Fibroblast of lung (primary cell): ENCODE measurements at regions not wholly inside any gene's neighbourhood (a gene's known extent, or its start where the extent isn't known, plus 50 kb on each side); places are given as distances from the start of the nearest gene placed in this dataset.

ENCODE experiments used
- DNase-seq, 2 donors: peaks; one replicate each; pipeline versions ENCODE4 v3.0.0 to v3.0.0-alpha.2; 2010; ENCODE audit warnings: low read depth in 2 of 2
- H2AFZ ChIP-seq: 2 replicates; pipeline ENCODE4 v1.5.1; 2012; ENCODE audit warnings: low read length, control low read depth, inconsistent platforms
- H3K27ac ChIP-seq: 2 replicates; pipeline ENCODE4 v1.5.1; 2011; ENCODE audit warnings: low read length, control low read depth; ENCODE audit not compliant: insufficient read depth
- H3K27me3 ChIP-seq: 2 replicates; pipeline ENCODE4 v1.5.1; 2011; ENCODE audit warnings: mild to moderate bottlenecking, low read length; ENCODE audit not compliant: control insufficient read depth, insufficient read depth
- H3K36me3 ChIP-seq: 2 replicates; pipeline ENCODE4 v1.5.1; 2011; ENCODE audit warnings: low read length; ENCODE audit not compliant: control insufficient read depth, insufficient read depth
- H3K4me1 ChIP-seq: 2 replicates; pipeline ENCODE4 v1.5.1; 2011; ENCODE audit warnings: low read length; ENCODE audit not compliant: control insufficient read depth, insufficient read depth; ENCODE audit errors: extremely low read depth
- H3K4me2 ChIP-seq: 2 replicates; pipeline ENCODE4 v1.5.1; 2011; ENCODE audit warnings: low read length, control low read depth; ENCODE audit not compliant: insufficient read depth; ENCODE audit errors: extremely low read depth
- H3K4me3 ChIP-seq, 4 experiments: fragments of 200-600 bp in 1 of 4; sonication (generic) in 1 of 4; replicated peaks in 1 of 4; 2 replicates each; pipeline ENCODE4 v1.5.1; 2011 to 2016; ENCODE audit warnings: low read length in 4 of 4, low read depth in 3 of 4, mild to moderate bottlenecking in 3 of 4, control low read depth in 2 of 4, inconsistent platforms in 1 of 4, mixed read lengths in 1 of 4; ENCODE audit not compliant: insufficient read depth in 1 of 4; ENCODE audit errors: control extremely low read depth in 1 of 4
- H3K79me2 ChIP-seq: 2 replicates; pipeline ENCODE4 v1.5.1; 2012; ENCODE audit warnings: mild to moderate bottlenecking, low read length, inconsistent platforms; ENCODE audit not compliant: control insufficient read depth, insufficient read depth
- H3K9ac ChIP-seq: 2 replicates; pipeline ENCODE4 v1.5.1; 2011; ENCODE audit warnings: mild to moderate bottlenecking, low read length, control low read depth; ENCODE audit not compliant: insufficient read depth
- H3K9me3 ChIP-seq: 2 replicates; pipeline ENCODE4 v1.5.1; 2012; ENCODE audit warnings: low read depth, low read length; ENCODE audit not compliant: control insufficient read depth, insufficient read depth
- H4K20me1 ChIP-seq: 2 replicates; pipeline ENCODE4 v1.5.1; 2011; ENCODE audit warnings: low read length; ENCODE audit not compliant: control insufficient read depth, insufficient read depth; ENCODE audit errors: extremely low read depth
- EZH2 ChIP-seq: IDR thresholded peaks from 2 replicates; pipeline ENCODE4 v1.5.1; 2012; ENCODE audit warnings: low read length, control low read depth, mild to moderate bottlenecking; ENCODE audit errors: missing control alignments
- TF ChIP-seq, protein P1 (sequence below), 2 donors: IDR thresholded peaks in 1 of 2; conservative IDR thresholded peaks in 1 of 2; 1 replicate in 1 of 2; 2 replicates in 1 of 2; pipeline ENCODE4 v1.5.1; 2011 to 2012; ENCODE audit warnings: low read length in 2 of 2, control low read depth in 1 of 2, inconsistent platforms in 1 of 2, low read depth in 1 of 2, mild to moderate bottlenecking in 1 of 2

DNA sequence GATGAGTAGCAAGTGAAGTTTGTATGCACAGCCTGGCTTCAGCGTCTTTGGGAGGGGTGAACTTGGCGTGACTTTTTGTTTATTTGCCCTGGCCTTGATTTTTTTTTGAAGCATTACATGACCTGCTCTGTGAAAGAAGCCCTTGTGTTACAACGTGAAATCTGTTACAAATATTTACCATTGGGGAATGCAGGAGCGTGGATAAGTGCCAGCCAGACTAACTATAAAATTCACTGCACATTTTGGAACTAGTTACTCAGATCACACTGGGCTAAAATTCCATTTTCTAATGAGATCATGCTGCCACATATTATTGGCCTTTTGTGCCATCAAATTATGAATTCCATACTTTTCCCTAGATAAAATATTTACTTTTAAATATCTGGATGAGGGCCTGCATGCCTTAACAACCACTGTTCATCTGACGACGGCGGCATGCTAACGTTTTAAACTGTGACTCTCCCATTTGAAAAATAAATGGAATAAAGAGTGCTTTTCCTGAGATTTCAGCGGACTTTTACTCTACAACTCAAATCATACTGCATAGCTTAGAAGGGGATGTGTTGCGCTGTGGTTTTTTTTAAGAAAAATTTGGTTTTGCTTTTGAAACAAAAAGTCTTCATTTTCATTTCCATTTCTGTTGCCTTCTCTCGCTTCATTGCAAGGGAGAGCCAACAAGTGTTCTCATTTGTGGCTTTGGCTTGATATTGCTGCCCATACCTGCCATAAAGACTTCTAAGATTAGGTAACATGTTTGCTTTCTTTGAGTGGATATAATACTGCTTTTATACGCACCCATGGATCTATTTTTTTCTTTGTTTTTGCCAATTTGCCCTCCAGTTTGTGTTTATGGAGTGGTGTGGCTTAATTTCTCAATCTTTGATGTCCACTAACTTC is 352.2 kb downstream of the TFEC start:
- H3K4me3 ChIP-seq = peak overlapping the region in 2 of 4 experiments; percentile 17 to 20
- H4K20me1 ChIP-seq = no peaks in the 10 kb centered on the region
- peaks cover 2% of the 10 kb centered on the region for H3K4me1 ChIP-seq
- H3K27ac ChIP-seq = peak overlapping the region; percentile 53
- H2AFZ ChIP-seq = peak overlapping the region; percentile 16
- no peaks in the 10 kb centered on the region for H3K36me3 ChIP-seq
- no peaks in the 10 kb centered on the region for H3K9me3 ChIP-seq
- DNase-seq = peak; percentile 25 to 75
- no peak overlapping the region for H3K9ac ChIP-seq
- no peaks in the 10 kb centered on the region for H3K79me2 ChIP-seq
- H3K27me3 ChIP-seq = no peaks in the 10 kb centered on the region
- TF ChIP-seq, protein P1, sequence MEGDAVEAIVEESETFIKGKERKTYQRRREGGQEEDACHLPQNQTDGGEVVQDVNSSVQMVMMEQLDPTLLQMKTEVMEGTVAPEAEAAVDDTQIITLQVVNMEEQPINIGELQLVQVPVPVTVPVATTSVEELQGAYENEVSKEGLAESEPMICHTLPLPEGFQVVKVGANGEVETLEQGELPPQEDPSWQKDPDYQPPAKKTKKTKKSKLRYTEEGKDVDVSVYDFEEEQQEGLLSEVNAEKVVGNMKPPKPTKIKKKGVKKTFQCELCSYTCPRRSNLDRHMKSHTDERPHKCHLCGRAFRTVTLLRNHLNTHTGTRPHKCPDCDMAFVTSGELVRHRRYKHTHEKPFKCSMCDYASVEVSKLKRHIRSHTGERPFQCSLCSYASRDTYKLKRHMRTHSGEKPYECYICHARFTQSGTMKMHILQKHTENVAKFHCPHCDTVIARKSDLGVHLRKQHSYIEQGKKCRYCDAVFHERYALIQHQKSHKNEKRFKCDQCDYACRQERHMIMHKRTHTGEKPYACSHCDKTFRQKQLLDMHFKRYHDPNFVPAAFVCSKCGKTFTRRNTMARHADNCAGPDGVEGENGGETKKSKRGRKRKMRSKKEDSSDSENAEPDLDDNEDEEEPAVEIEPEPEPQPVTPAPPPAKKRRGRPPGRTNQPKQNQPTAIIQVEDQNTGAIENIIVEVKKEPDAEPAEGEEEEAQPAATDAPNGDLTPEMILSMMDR (conservative IDR thresholded peaks at IDR 0.05 in 1 of 2, IDR thresholded peaks at IDR 0.05 in 1 of 2; ENCODE audit: low read depth in 1 of 2, low read length in 2 of 2) = no peak
- TF ChIP-seq EZH2 = no peak
- H3K4me2 ChIP-seq = peak overlapping the region; percentile 46

DNA sequence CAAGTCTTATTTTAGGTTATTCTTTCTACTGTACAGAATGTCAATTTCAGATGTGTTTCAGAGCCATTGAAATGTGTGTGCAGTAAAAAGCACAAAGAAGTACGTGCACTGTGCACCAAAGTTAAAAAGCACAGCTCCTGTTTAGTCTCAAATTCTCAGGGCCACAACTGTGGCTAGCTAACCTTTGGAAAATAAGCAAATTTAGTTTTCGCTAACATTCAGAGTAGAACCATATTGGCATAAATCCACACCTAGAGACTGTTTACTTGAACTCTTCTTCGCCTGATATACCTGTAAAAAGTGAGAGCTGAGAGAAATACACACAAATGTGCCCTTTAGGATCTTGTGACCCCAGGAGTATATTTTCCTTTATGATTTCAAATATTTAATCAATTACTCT is 353.9 kb downstream of the TFEC start:
- Histone ChIP-seq H3K27ac (no peak overlapping the region), H3K36me3 (no peaks in the 10 kb centered on the region), H3K27me3 (no peaks in the 10 kb centered on the region), H3K9me3 (no peaks in the 10 kb centered on the region), H3K79me2 (no peaks in the 10 kb centered on the region), H3K4me3 (no peak overlapping the region), H3K4me2 (peak overlapping the region; percentile 4), H3K9ac (no peak overlapping the region), H4K20me1 (no peaks in the 10 kb centered on the region), H2AFZ (no peak overlapping the region), H3K4me1 (peaks cover 2% of the 10 kb centered on the region)
- no peak for TF ChIP-seq EZH2
- TF ChIP-seq, protein P1 (conservative IDR thresholded peaks at IDR 0.05 in 1 of 2, IDR thresholded peaks at IDR 0.05 in 1 of 2; ENCODE audit: low read depth in 1 of 2, low read length in 2 of 2) = no peak
- no peak for DNase-seq

DNA sequence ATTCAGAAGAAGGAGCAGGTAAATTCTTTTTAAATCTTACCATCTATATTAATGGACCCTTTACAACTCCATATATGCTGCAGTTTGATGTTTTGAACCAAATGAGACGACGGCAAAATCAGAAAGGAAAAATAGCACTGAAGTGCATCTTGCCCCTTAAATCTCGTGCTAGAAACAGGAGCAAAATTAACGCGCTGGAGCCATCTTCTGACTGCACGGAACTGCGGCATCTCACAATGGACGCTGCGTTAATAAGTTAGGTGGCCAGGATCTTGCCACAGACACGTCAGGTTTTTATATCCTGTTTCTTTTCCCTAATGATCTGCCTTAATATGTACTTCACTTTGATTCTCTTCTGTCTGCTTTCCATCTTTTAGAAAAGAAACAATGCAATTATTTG is 354.5 kb downstream of the TFEC start:
- Histone ChIP-seq H3K27me3 (no peaks in the 10 kb centered on the region), H4K20me1 (no peaks in the 10 kb centered on the region), H3K79me2 (no peaks in the 10 kb centered on the region), H3K36me3 (no peaks in the 10 kb centered on the region), H2AFZ (peak overlapping the region; percentile 46), H3K4me3 (peak overlapping the region in 1 of 4 experiments; percentile 5), H3K9me3 (no peaks in the 10 kb centered on the region), H3K4me2 (peak overlapping the region; percentile 4), H3K4me1 (peaks cover 5% of the 10 kb centered on the region), H3K27ac (no peak overlapping the region), H3K9ac (no peak overlapping the region)
- TF ChIP-seq EZH2 = no peak
- TF ChIP-seq, protein P1 (conservative IDR thresholded peaks at IDR 0.05 in 1 of 2, IDR thresholded peaks at IDR 0.05 in 1 of 2; ENCODE audit: low read depth in 1 of 2, low read length in 2 of 2) = peak; percentile 23 to 58
- DNase-seq = peak; percentile 48 to 79
